ENCODE measurements at regions not wholly inside any gene's neighbourhood (a gene's known extent, or its start where the extent isn't known, plus 50 kb on each side); places are given as distances from the start of the nearest gene placed in this dataset.

DNA sequence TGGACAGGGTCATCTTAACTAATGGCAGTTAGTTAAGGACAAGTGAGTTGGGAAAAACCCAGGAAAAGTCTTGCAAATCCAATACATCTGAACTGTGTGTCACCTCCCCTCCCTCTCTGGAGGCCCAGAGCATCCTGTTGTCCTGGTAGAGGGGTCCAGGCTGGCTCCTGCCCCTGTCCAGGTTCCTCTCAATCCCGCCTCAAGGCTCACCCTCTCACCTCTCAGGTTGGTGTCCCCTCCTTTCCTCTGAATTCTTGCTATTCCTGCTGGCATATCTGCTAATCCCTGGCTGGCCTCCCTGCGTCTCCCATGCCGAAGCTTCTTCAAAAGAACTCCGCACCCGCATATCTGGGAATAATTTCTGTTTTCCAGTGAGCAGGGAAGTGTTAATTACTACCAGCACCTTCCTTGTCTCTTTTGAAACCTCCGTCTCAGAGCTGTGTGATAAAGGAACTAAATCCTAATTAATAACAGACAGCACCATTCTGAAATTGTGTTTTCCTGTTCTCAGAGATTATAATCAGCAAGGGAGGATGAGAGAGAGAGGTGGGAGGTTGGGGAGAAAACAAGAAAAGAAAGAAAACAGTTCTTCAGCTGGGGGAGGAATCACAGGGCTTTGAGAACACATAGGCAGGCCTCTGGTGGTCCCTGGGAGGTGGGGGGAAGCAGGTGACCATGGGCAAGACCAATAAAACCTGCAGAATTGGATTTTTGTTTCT, 568.0 kb downstream of the PTPRU start:
- H3K9me3 ChIP-seq (ENCODE audit: insufficient read depth, low read length): no peaks in the 10 kb centered on the region
- no peak overlapping the region for H3K4me3 ChIP-seq (ENCODE audit: insufficient read length, low read depth)
- no peak for TF ChIP-seq ZNF274 (IDR thresholded peaks at IDR 0.05; ENCODE audit: low read depth, low read length)
- no peak for TF ChIP-seq SUZ12 (IDR thresholded peaks at IDR 0.05; ENCODE audit: extremely low read depth, insufficient read depth, insufficient read length)
- no peak for TF ChIP-seq YY1 (IDR thresholded peaks at IDR 0.05; ENCODE audit: insufficient read depth, insufficient read length)
- H3K9ac ChIP-seq (ENCODE audit: insufficient read length, low read depth): no peak overlapping the region
- no peaks in the 10 kb centered on the region for H3K36me3 ChIP-seq (ENCODE audit: insufficient read depth, insufficient read length, low read length)
- DNase-seq (ENCODE audit: low read depth, low spot score): no peak
- H3K27me3 ChIP-seq (ENCODE audit: insufficient read depth, insufficient read length): no peaks in the 10 kb centered on the region
- H3K4me1 ChIP-seq (ENCODE audit: insufficient read depth, insufficient read length): peaks cover 8% of the 10 kb centered on the region

DNA sequence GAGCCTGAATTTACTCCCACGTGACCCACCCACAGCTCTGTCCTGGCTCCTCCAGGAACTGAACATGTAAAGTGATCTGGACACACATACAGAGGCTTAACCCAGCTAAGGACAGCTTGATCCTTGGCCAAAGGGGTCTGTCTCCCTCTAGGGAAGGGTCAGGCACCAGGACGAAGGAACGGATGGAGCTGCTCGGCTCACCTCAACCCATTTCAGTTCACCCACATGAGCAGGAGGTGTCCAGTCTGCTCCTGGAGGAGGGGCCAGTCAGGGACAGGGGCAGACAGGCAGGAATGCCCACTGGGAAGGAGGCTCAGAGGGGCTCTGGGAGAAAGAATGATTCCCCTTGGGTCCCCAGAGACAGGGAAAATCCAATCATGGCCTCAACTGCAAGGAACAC, 567.2 kb downstream of the PTPRU start:
- Histone ChIP-seq H3K4me3 (ENCODE audit: insufficient read length, low read depth) (no peak overlapping the region), H3K9ac (ENCODE audit: insufficient read length, low read depth) (no peak overlapping the region), H3K27me3 (ENCODE audit: insufficient read depth, insufficient read length) (no peaks in the 10 kb centered on the region), H3K36me3 (ENCODE audit: insufficient read depth, insufficient read length, low read length) (no peaks in the 10 kb centered on the region), H3K9me3 (ENCODE audit: insufficient read depth, low read length) (no peaks in the 10 kb centered on the region), H3K4me1 (ENCODE audit: insufficient read depth, insufficient read length) (peaks cover 8% of the 10 kb centered on the region)
- TF ChIP-seq ZNF274 (IDR thresholded peaks at IDR 0.05; ENCODE audit: low read depth, low read length): no peak
- no peak for TF ChIP-seq SUZ12 (IDR thresholded peaks at IDR 0.05; ENCODE audit: extremely low read depth, insufficient read depth, insufficient read length)
- TF ChIP-seq YY1 (IDR thresholded peaks at IDR 0.05; ENCODE audit: insufficient read depth, insufficient read length): no peak
- DNase-seq (ENCODE audit: low read depth, low spot score): no peak

DNA sequence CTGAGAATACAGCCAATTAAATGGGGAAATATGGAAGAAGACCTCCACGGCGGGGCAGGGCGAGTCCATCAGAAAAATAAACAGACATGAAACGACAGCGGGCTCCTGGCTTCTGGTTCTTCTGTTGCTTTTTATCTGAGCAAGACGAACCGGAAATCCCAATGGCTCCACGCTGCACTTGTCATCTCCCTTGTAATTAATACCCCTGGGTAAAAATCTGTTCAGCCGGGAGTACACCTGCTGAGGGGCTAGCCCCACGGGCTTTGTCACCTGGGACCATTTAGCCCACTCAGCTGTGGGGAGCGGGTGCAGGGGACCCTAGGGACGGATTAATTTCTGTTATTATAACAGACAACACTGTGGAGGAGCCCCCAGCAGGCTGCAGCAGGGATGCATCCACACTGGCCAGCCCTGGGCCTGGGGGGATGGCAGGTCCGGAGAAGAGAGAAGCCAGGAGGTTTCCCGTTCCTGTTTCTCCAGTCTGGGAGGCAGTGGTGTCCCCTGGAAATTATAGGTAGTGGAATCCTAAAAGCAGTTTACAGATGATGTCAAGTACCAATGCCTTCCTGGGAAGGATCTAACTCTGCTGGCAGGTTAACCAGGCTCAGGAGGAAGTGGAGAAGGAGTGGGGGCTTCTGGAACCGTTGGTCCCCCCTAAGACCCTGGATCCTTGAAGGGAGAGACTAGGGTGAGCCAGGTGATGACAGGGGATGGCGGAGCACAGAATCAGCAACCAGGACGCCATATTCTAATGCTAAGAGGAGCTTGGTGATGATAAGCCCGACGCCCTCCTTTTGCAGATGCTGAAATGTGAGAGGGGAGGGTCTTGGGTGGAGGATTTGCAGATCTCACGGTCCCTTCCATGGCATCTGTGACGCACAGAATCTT, 566.1 kb downstream of the PTPRU start:
- no peak overlapping the region for H3K4me3 ChIP-seq (ENCODE audit: insufficient read length, low read depth)
- H3K27me3 ChIP-seq (ENCODE audit: insufficient read depth, insufficient read length): no peaks in the 10 kb centered on the region
- H3K9me3 ChIP-seq (ENCODE audit: insufficient read depth, low read length): no peaks in the 10 kb centered on the region
- DNase-seq (ENCODE audit: low read depth, low spot score): no peak
- peaks cover 8% of the 10 kb centered on the region for H3K4me1 ChIP-seq (ENCODE audit: insufficient read depth, insufficient read length)
- no peak overlapping the region for H3K9ac ChIP-seq (ENCODE audit: insufficient read length, low read depth)
- no peaks in the 10 kb centered on the region for H3K36me3 ChIP-seq (ENCODE audit: insufficient read depth, insufficient read length, low read length)
- TF ChIP-seq SUZ12 (IDR thresholded peaks at IDR 0.05; ENCODE audit: extremely low read depth, insufficient read depth, insufficient read length): no peak
- no peak for TF ChIP-seq ZNF274 (IDR thresholded peaks at IDR 0.05; ENCODE audit: low read depth, low read length)

DNA sequence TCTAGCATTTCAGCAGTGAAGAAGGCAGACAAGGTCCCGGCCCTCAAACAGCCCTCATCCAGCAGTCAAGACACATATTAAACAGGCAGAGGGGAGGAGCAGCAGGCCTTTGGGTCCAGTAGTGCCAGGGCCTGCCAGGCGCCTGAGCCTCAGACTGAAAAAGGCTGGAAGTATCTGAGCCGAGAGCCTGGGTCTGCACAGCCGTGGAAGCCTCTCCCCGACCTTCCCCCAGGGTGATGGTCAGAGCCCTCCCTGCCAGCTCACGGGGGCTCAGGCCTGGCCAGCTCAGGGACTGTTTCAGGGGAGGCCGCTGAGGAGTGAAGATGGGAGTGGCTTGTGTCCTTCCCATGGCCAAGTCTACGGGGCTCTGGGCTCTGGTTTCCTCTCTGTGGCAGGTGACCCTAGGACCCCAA, 565.2 kb downstream of the PTPRU start:
- Histone ChIP-seq H3K9me3 (ENCODE audit: insufficient read depth, low read length) (no peaks in the 10 kb centered on the region), H3K9ac (ENCODE audit: insufficient read length, low read depth) (no peak overlapping the region), H3K27me3 (ENCODE audit: insufficient read depth, insufficient read length) (no peaks in the 10 kb centered on the region), H3K4me1 (ENCODE audit: insufficient read depth, insufficient read length) (peaks cover 8% of the 10 kb centered on the region), H3K36me3 (ENCODE audit: insufficient read depth, insufficient read length, low read length) (no peaks in the 10 kb centered on the region), H3K4me3 (ENCODE audit: insufficient read length, low read depth) (no peak overlapping the region)
- no peak for DNase-seq (ENCODE audit: low read depth, low spot score)
- no peak for TF ChIP-seq SUZ12 (IDR thresholded peaks at IDR 0.05; ENCODE audit: extremely low read depth, insufficient read depth, insufficient read length)
- no peak for TF ChIP-seq YY1 (IDR thresholded peaks at IDR 0.05; ENCODE audit: insufficient read depth, insufficient read length)
- no peak for TF ChIP-seq ZNF274 (IDR thresholded peaks at IDR 0.05; ENCODE audit: low read depth, low read length)

DNA sequence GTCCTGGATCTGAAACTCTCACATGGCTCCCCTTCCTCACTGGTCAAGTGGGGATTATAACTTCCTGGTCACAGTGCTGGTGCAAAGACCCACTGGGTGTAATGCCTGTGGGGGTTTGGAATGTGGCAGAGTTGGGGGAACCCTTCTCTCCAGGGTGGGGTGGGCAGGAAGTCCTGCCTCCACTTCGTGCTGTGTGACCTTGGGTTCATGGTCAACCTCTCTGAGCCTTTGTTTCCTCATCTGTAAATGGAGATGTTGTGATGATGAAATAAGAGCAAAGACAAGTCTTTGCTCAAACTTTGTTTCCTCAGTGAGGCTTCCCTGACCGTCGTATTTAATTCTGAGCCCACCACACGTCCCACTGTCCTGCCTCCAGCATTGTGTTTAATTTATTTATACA, 564.7 kb downstream of the PTPRU start:
- H3K9me3 ChIP-seq (ENCODE audit: insufficient read depth, low read length): peaks cover 5% of the 10 kb centered on the region; the same call in 1 of the 2 replicates
- no peak overlapping the region for H3K9ac ChIP-seq (ENCODE audit: insufficient read length, low read depth)

DNA sequence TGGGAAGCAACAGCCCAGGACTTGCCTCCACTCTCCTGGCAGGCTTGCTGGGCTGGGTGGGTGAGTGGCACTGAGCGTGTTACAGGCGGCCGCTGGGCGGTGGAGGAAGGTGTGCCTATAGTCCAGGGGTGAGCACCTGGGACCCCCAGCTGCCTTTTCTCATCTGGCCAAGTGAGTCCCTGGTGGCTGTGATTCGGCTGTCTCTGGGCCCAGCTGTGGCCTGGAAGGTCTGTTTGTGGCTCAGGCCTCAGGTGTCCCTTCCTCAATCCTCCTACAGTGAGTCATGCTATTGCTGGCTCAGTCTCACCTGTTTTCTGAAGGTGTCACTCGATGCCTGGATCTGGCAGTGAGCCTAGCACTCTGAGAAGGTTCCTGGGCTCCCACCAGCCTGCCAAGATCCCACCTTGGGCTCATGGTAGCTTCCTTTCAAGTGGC, 564.2 kb downstream of the PTPRU start:
- Histone ChIP-seq H3K4me3 (ENCODE audit: insufficient read length, low read depth) (no peak overlapping the region), H3K27me3 (ENCODE audit: insufficient read depth, insufficient read length) (no peaks in the 10 kb centered on the region), H3K9me3 (ENCODE audit: insufficient read depth, low read length) (peaks cover 10% of the 10 kb centered on the region; the same call in 1 of the 2 replicates), H3K36me3 (ENCODE audit: insufficient read depth, insufficient read length, low read length) (no peaks in the 10 kb centered on the region), H3K4me1 (ENCODE audit: insufficient read depth, insufficient read length) (peaks cover 8% of the 10 kb centered on the region), H3K9ac (ENCODE audit: insufficient read length, low read depth) (no peak overlapping the region)
- no peak for DNase-seq (ENCODE audit: low read depth, low spot score)
- TF ChIP-seq YY1 (IDR thresholded peaks at IDR 0.05; ENCODE audit: insufficient read depth, insufficient read length) (no peak), SUZ12 (IDR thresholded peaks at IDR 0.05; ENCODE audit: extremely low read depth, insufficient read depth, insufficient read length) (no peak), ZNF274 (IDR thresholded peaks at IDR 0.05; ENCODE audit: low read depth, low read length) (no peak)

More for the DNA sequence above, 564.7 kb downstream of the PTPRU start:
- peaks cover 8% of the 10 kb centered on the region for H3K4me1 ChIP-seq (ENCODE audit: insufficient read depth, insufficient read length)
- no peak for TF ChIP-seq SUZ12 (IDR thresholded peaks at IDR 0.05; ENCODE audit: extremely low read depth, insufficient read depth, insufficient read length)
- H3K27me3 ChIP-seq (ENCODE audit: insufficient read depth, insufficient read length): no peaks in the 10 kb centered on the region
- H3K36me3 ChIP-seq (ENCODE audit: insufficient read depth, insufficient read length, low read length): no peaks in the 10 kb centered on the region
- H3K4me3 ChIP-seq (ENCODE audit: insufficient read length, low read depth): no peak overlapping the region
- DNase-seq (ENCODE audit: low read depth, low spot score): no peak

DNA sequence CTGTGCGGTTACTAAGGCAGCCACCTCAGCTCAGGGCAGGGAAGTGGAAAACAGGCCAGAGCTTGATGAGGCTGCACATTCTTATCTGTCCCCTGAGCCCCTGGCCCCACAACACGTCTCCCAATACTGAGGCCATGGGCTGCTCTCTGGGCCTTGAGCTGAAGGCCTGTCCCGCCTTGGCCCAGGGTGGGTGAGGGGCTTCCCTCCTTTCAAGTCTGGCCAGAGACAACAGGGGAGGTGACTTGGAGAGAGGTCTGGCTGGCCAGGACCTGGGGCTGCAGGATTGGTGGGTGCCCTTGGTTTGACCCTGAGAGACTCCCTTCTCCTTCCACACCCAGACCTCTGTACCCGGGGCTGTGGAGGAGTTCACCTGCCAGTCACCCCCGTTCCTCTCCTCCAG, 563.8 kb downstream of the PTPRU start:
- no peak for DNase-seq (ENCODE audit: low read depth, low spot score)
- H3K36me3 ChIP-seq (ENCODE audit: insufficient read depth, insufficient read length, low read length): no peaks in the 10 kb centered on the region

More for the DNA sequence above, 563.8 kb downstream of the PTPRU start:
- Histone ChIP-seq H3K9me3 (ENCODE audit: insufficient read depth, low read length) (peaks cover 14% of the 10 kb centered on the region; the same call in 1 of the 2 replicates), H3K27me3 (ENCODE audit: insufficient read depth, insufficient read length) (no peaks in the 10 kb centered on the region), H3K9ac (ENCODE audit: insufficient read length, low read depth) (no peak overlapping the region), H3K4me3 (ENCODE audit: insufficient read length, low read depth) (no peak overlapping the region), H3K4me1 (ENCODE audit: insufficient read depth, insufficient read length) (peaks cover 6% of the 10 kb centered on the region)
- no peak for TF ChIP-seq SUZ12 (IDR thresholded peaks at IDR 0.05; ENCODE audit: extremely low read depth, insufficient read depth, insufficient read length)
- no peak for TF ChIP-seq ZNF274 (IDR thresholded peaks at IDR 0.05; ENCODE audit: low read depth, low read length)
- TF ChIP-seq YY1 (IDR thresholded peaks at IDR 0.05; ENCODE audit: insufficient read depth, insufficient read length): no peak

Measured in NT2/D1 (cell line).